ENCODE measurements at regions not wholly inside any gene's neighbourhood (a gene's known extent, or its start where the extent isn't known, plus 50 kb on each side); places are given as distances from the start of the nearest gene placed in this dataset.

GRCh38 chr18:39211461-39211860 lies 1645.9 kb upstream of the CELF4 start (continued):
- TF ChIP-seq ZNF462 (CRISPR knock-in tag; IDR thresholded peaks at IDR 0.05) (no peak), JUNB (IDR thresholded peaks at IDR 0.05; ENCODE audit: unreplicated experiment) (no peak), POLR2AphosphoS5 (IDR thresholded peaks at IDR 0.05; ENCODE audit: low read depth) (no peak)

- Histone ChIP-seq H3K9me2 (ENCODE audit: insufficient read depth) (peaks cover 7% of the 10 kb centered on the region; the same call in 1 of the 2 replicates), H3K79me2 (replicated peaks; ENCODE audit: insufficient read depth) (no peaks in the 10 kb centered on the region), H3K27me3 (ENCODE audit: insufficient read depth) (no peaks in the 10 kb centered on the region), H4K20me1 (replicated peaks; ENCODE audit: insufficient read depth) (no peaks in the 10 kb centered on the region), H3K4me1 (ENCODE audit: insufficient read depth) (peaks cover 5% of the 10 kb centered on the region; the same call in 1 of the 2 replicates), H3K4me2 (no peak overlapping the region), H3F3A (replicated peaks; ENCODE audit: low read depth) (no peaks in the 10 kb centered on the region), H3K36me3 (ENCODE audit: insufficient read depth) (0 out of 2 replicates have a peak, but pooled peaks cover 10% of the 10 kb centered on the region), H3K27ac (ENCODE audit: low read depth) (no peak overlapping the region), H2AFZ (no peak overlapping the region), H3K4me3 (no peak overlapping the region)
- no peak for ATAC-seq
- Mint-ChIP-seq H3K4me1 (no peaks in the 10 kb centered on the region), H3K4me3 (no peak overlapping the region), H3K27ac (no peak overlapping the region), H3K27me3 (ENCODE audit: insufficient read depth, low read depth, poor library complexity) (no peaks in the 10 kb centered on the region), H3K36me3 (ENCODE audit: low read depth) (peaks cover 19% of the 10 kb centered on the region), H3K9me3 (peaks cover 19% of the 10 kb centered on the region)
- TF ChIP-seq EZH2phosphoT487 (IDR thresholded peaks at IDR 0.05; ENCODE audit: unreplicated experiment) (no peak), ZNF331 (CRISPR knock-in tag; IDR thresholded peaks at IDR 0.05; ENCODE audit: low read depth) (no peak)
- no peak for DNase-seq (ENCODE audit: low spot score)
Observed at GRCh38 chr18:39209173-39209572, 1643.6 kb upstream of the CELF4 start.

Data from GM23338 (cell line).